Right cardiac atrium (tissue), 5 donors: ENCODE measurements at regions not wholly inside any gene's neighbourhood (a gene's known extent, or its start where the extent isn't known, plus 50 kb on each side); places are given as distances from the start of the nearest gene placed in this dataset.
"Not testable (repeated sequence)": the region's sequence is repeated elsewhere in the genome, so short reads cannot be mapped to it uniquely, and the experiment has no call there.

Experiments
- ATAC-seq, 2 donors: fragments of 200-7000 bp; cut with Tn5 transposase; one replicate each; pipeline versions ENCODE4 v1.8.0 to v1.9.1; 2020; ENCODE audit warnings: moderate library complexity in 2 of 2, mild to moderate bottlenecking in 1 of 2
- DNase-seq, 3 donors: peaks; one replicate each; pipeline ENCODE4 v3.0.0-alpha.2; 2020
- H3K27ac ChIP-seq: one replicate; pipeline ENCODE4 v1.5.1; 2013; ENCODE audit warnings: mild to moderate bottlenecking, low read length, control low read depth, moderate library complexity
- H3K27me3 ChIP-seq: one replicate; pipeline ENCODE4 v1.6.1; 2013; ENCODE audit not compliant: control insufficient read depth, insufficient read depth
- H3K4me1 ChIP-seq: one replicate; pipeline ENCODE4 v1.6.1; 2013; ENCODE audit warnings: low read length; ENCODE audit not compliant: control insufficient read depth, insufficient read depth
- H3K4me3 ChIP-seq: one replicate; pipeline ENCODE4 v1.5.1; 2013; ENCODE audit warnings: low read length, control low read depth
- H3K9me3 ChIP-seq: one replicate; pipeline ENCODE4 v1.6.1; 2013; ENCODE audit warnings: low read length; ENCODE audit not compliant: control insufficient read depth
- WGBS: extraction: QIAGEN DNeasy Blood & Tissue Kit; methylation state at CpG from one replicate; pipeline ENCODE4 v1.1.7; 2013; 5-methylcytosine and 5-hydroxymethylcytosine counted together
- intact Hi-C, 4 donors: fragments of 100-400 bp; cut with DNase I; formaldehyde crosslinking; loops; one replicate each; pipeline versions ENCODE4 v1.11.0 to v1.14.0; 2022 to 2023
- donor health status: healthy with polysubstance abuse.
- donor health status: DM: no; HTN: yes; CAD: no.
- donor health status: DM: no; HTN: no; CAD: no.
- donor health status: DM: no; HTN: yes; CAD: no; lungs with severe emphysema.
- donor health status: DM: yes; HTN: yes; CAD: no.

- Histone ChIP-seq H3K9me3 (no peaks in the 10 kb centered on the region), H3K4me1 (no peaks in the 10 kb centered on the region), H3K27me3 (no peaks in the 10 kb centered on the region), H3K4me3 (no peak overlapping the region), H3K27ac (no peak overlapping the region)
- ATAC-seq: no peak
- no peak for DNase-seq
- intact Hi-C loops: no loop called here
- 10% methylated on average over 1 of the region's 1 CpG for WGBS
These were observed 433.2 kb upstream of the BCHE start for GRCh38 chr3:166270429-166270828.

DNA sequence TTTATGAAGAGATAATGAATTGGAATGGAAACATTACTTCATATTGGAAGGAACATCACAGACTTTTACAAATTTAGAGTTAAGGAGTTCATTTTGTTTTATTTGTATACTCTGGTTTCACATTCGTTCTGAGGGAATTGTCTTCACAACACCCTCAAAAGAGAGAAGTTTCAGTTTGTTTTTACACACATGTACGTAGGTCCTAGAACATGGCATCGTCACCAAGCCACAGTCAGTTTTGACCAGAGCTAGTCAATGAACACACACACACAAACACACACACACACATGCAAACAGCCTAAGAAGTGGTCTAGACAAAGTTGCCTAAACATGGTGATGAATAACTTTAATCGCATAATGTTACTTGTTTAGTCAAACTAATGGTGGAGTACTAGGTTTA is 427.9 kb upstream of the BCHE start:
- WGBS: 76% methylated on average over 4 of the region's 4 CpGs
- intact Hi-C loops: no loop called here
- H3K27me3 ChIP-seq: no peaks in the 10 kb centered on the region
- no peak for ATAC-seq
- no peak overlapping the region for H3K4me3 ChIP-seq
- no peak for DNase-seq
- H3K27ac ChIP-seq: no peak overlapping the region
- no peaks in the 10 kb centered on the region for H3K4me1 ChIP-seq
- no peaks in the 10 kb centered on the region for H3K9me3 ChIP-seq

DNA sequence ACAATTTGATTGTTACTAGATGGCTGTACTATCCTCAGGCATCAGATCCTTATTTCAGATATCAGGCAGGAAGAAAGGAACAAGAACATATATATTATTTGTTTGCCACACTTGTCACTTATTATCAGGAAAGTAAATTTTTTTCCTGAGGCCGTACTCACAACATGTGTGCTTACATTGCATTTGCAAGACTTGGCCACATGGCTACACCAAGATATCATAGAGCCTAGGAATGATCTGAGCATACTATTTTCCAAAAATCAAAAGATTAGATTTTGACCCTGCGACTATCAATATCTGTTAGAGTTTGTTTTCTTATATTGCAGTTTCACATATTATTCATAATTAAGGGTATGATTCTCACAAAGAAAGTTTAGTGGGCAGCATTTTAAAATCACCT is 426.2 kb upstream of the BCHE start:
- DNase-seq (no peak), ATAC-seq (no peak)
- 61% methylated on average over 2 of the region's 2 CpGs for WGBS
- intact Hi-C loops: no loop called here
- Histone ChIP-seq H3K4me3 (no peak overlapping the region), H3K27me3 (no peaks in the 10 kb centered on the region), H3K9me3 (no peaks in the 10 kb centered on the region), H3K4me1 (no peaks in the 10 kb centered on the region), H3K27ac (no peak overlapping the region)

DNA sequence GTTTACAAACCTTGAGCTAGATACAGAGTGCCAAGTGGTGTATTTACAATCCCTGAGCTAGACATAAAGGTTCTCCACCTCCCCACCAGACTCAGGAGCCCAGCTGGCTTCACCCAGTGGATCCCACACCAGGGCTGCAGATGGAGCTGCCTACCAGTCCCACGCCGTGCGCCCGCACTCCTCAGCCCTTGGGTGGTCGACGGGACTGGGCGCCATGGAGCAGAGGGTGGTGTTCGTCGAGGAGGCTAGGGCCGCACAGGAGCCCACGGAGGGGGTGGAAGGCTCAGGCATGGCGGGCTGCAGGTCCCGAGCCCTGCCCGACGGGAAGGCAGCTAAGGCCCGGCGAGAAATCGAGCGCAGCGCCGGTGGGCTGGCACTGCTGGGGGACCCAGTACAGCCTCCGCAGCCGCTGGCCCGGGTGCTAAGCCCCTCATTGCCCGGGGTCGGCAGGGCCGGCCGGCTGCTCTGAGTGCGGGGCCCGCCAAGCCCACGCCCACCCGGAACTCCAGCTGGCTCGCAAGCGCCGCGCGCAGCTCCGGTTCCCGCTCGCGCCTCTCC is 421.1 kb upstream of the BCHE start:
- intact Hi-C loops, H3K27ac ChIP-seq, ATAC-seq, H3K9me3 ChIP-seq, H3K4me1 ChIP-seq, H3K4me3 ChIP-seq, H3K27me3 ChIP-seq: not testable (repeated sequence)
- 93% methylated on average over 41 of the region's 41 CpGs for WGBS
- peak in 1 of 3 donors; percentile 64 for DNase-seq

DNA sequence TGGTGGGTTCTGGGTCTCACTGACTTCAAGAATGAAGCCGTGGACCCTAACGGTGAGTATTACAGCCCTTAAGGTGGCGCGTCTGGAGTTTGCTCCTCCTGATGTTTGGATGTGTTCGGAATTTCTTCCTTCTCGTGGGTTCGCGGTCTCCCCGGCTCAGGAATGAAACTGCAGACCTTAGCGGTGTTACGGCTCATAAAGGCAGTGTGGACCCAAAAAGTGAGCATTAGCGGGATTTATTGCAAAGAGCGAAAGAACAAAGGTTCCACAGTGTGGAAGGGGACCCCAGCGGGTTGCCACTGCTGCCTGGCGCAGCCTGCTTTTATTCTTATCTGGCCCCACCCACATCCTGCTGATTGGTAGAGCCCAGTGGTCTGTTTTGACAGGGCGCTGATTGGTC is 420.5 kb upstream of the BCHE start:
- H3K4me3 ChIP-seq: no peak overlapping the region
- H3K27me3 ChIP-seq: no peaks in the 10 kb centered on the region
- WGBS: 94% methylated on average over 16 of the region's 16 CpGs
- no peaks in the 10 kb centered on the region for H3K4me1 ChIP-seq
- no peak overlapping the region for H3K27ac ChIP-seq
- no peak for DNase-seq
- intact Hi-C loops: no loop called here
- ATAC-seq: no peak
- H3K9me3 ChIP-seq: no peaks in the 10 kb centered on the region

GRCh38 chr3:166248784-166249183 is 411.6 kb upstream of the BCHE start:
- Histone ChIP-seq H3K27me3 (no peaks in the 10 kb centered on the region), H3K27ac (no peak overlapping the region), H3K9me3 (no peaks in the 10 kb centered on the region), H3K4me3 (no peak overlapping the region), H3K4me1 (no peaks in the 10 kb centered on the region)
- intact Hi-C loops: no loop called here
- DNase-seq (no peak), ATAC-seq (no peak)
- WGBS: 82% methylated on average over 3 of the region's 3 CpGs

GRCh38 chr3:166243511-166243910 is 406.3 kb upstream of the BCHE start:
- no peak for DNase-seq
- ATAC-seq: no peak
- Histone ChIP-seq H3K27me3 (no peaks in the 10 kb centered on the region), H3K27ac (no peak overlapping the region), H3K9me3 (no peaks in the 10 kb centered on the region), H3K4me1 (no peaks in the 10 kb centered on the region), H3K4me3 (no peak overlapping the region)
- intact Hi-C loops: no loop called here

DNA sequence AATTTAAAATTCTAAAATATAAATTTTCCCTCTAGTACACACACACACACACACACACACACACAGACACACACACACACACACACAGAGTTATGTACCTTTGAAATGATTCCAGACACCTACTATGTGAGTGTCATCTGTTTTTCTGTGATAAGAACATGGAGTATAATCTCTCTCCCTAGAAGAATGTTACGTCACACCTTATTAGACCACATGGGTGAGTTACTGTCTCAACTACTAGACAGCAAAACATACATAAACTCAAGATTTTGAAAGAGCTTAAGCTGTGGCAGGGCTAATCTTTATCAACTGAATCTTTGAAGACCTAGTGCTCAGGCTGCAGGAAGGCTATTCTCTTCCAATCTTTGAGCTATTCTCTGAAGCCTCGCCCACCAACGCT is 385.9 kb upstream of the BCHE start:
- no peak for DNase-seq
- 78% methylated on average over 3 of the region's 3 CpGs for WGBS
- ATAC-seq: no peak
- no peaks in the 10 kb centered on the region for H3K9me3 ChIP-seq
- no peaks in the 10 kb centered on the region for H3K4me1 ChIP-seq
- intact Hi-C loops: no loop called here
- H3K4me3 ChIP-seq: no peak overlapping the region
- H3K27ac ChIP-seq: no peak overlapping the region
- H3K27me3 ChIP-seq: no peaks in the 10 kb centered on the region

GRCh38 chr3:166211451-166211850 is 374.2 kb upstream of the BCHE start:
- no peak for DNase-seq
- H3K4me1 ChIP-seq: no peaks in the 10 kb centered on the region
- ATAC-seq: no peak
- no peaks in the 10 kb centered on the region for H3K9me3 ChIP-seq
- intact Hi-C loops: no loop called here
- H3K27ac ChIP-seq: no peak overlapping the region
- 76% methylated on average over 4 of the region's 4 CpGs for WGBS
- no peak overlapping the region for H3K4me3 ChIP-seq
- H3K27me3 ChIP-seq: no peaks in the 10 kb centered on the region

DNA sequence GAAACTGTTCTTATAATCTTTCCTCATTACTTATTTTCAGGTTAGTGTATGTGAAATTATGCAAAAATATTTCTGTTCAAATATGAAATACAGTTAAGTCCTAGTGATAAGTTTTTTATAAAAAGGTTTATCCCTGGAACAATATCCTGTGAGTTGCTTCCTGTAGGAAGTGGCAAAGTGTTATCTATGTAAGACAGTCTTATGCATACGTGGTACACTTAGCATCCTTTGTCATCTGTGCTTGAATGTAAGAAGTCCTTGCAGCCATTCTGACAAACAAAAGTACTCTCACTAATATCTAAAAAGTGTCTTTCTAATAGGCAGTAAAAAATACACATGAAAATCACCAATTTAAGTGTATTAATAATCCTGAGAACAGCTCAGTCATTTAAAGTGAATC is 372.5 kb upstream of the BCHE start:
- DNase-seq: no peak
- H3K9me3 ChIP-seq: no peaks in the 10 kb centered on the region
- WGBS: 29% methylated on average over 1 of the region's 1 CpG

GRCh38 chr3:166205158-166205557 is 367.9 kb upstream of the BCHE start:
- WGBS: 79% methylated on average over 7 of the region's 7 CpGs
- DNase-seq: no peak
- no peaks in the 10 kb centered on the region for H3K4me1 ChIP-seq
- H3K4me3 ChIP-seq: no peak overlapping the region
- intact Hi-C loops: no loop called here
- ATAC-seq: no peak
- H3K27me3 ChIP-seq: no peaks in the 10 kb centered on the region
- H3K27ac ChIP-seq: no peak overlapping the region
- H3K9me3 ChIP-seq: no peaks in the 10 kb centered on the region

More for the DNA sequence above, 372.5 kb upstream of the BCHE start:
- no peak overlapping the region for H3K4me3 ChIP-seq
- no peaks in the 10 kb centered on the region for H3K27me3 ChIP-seq
- intact Hi-C loops: no loop called here
- H3K27ac ChIP-seq: no peak overlapping the region
- ATAC-seq: no peak
- no peaks in the 10 kb centered on the region for H3K4me1 ChIP-seq

- intact Hi-C loops: no loop called here
- Histone ChIP-seq H3K27ac (no peak overlapping the region), H3K4me3 (no peak overlapping the region), H3K4me1 (no peaks in the 10 kb centered on the region), H3K9me3 (no peaks in the 10 kb centered on the region), H3K27me3 (no peaks in the 10 kb centered on the region)
- ATAC-seq: no peak
- WGBS: 74% methylated on average over 3 of the region's 3 CpGs
- no peak for DNase-seq
These were observed 364.3 kb upstream of the BCHE start for GRCh38 chr3:166201476-166201875.
